IPS DF 4.7 (cell line): ENCODE measurements at regions not wholly inside any gene's neighbourhood (a gene's known extent, or its start where the extent isn't known, plus 50 kb on each side); places are given as distances from the start of the nearest gene placed in this dataset.

Source experiments
- DNase-seq: peaks from one replicate; pipeline ENCODE4 v3.0.0-alpha.2; 2013; ENCODE audit warnings: low spot score; ENCODE audit errors: extremely low read depth

DNA sequence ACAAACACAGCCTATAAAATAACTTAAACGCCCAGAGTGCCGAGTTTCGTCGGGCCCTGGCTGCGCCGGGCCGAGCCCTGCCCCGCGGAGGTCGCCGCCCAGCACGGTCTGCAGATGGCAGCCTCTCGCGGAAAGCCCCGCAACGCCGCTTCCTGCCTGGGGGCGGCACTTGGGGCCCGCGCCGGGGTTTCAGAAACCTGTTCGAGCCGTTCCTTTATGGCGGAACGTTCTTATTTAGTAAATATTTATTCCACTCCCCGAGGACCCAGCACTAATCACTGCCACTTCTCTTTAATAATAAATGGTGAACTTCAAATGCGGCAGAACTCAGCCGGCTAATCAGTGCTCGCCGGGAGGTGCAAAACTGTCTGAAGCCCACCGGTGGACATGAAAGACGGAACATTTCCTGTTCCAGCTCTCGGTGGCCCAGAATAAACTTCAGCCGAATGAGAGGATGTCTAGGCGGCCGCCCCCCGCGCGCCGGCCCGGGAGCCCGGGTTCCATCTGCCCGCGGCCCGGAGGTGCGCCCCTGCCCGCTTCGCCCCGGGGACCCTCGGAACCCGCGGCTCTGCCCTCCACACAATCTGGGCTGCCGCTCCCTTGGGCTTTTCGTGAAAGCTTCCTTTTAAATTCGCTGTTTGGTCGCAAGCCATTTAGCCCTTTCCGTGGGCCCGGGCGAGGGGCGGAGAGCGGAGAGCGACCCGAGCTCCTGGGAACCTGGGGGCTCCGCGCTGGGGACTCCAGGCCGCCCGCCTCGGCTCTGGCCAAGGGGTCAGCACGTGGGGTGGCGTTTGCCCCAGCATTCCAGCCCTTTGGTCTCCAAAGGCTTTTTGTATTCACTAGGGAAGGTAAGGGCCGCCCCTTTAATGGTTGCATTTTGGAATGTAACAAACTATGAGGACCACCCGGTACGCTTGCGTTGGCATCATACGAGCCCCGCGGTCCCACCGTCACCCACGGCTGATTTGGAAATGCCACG is 110.8 kb upstream of the ATP11B start:
- DNase-seq = no peak

DNA sequence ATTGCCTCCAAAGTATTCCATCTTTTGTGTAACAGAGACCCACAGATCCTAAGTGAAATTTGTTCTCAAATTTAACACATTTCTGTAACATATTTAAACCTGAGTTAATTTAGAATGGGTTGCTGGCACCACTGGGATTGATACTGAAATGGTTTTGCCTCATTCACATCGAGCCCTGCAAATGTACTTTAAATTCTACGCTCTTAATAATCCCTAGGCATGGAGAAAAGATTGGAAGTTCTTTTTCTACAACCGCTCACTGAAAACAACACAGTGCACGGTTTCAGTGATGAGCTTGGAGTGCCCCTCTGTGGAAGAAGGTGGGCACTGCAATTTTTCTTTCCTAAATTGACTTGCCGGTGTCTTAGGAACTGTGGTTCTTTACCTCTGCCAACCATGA is 109.9 kb upstream of the ATP11B start:
- no peak for DNase-seq

DNA sequence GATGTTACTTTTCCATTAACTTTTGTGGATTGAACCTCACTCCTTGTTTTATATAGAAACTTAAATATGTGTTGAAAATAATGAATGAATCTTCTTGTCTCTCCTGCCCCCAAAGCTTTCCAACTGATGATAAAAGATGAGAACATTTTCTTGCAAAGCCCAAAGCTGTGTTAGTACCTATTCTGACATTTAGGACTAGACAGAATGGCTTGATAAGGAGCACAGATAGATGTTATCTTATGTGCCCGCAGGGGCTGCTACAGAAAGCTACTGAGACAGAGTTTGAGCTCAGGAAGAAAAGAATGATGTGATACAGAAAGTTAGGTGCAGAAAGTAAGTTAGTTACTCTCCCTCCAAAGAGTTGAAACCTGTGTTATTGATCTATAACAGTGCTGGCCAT is 109.4 kb upstream of the ATP11B start:
- DNase-seq = no peak

DNA sequence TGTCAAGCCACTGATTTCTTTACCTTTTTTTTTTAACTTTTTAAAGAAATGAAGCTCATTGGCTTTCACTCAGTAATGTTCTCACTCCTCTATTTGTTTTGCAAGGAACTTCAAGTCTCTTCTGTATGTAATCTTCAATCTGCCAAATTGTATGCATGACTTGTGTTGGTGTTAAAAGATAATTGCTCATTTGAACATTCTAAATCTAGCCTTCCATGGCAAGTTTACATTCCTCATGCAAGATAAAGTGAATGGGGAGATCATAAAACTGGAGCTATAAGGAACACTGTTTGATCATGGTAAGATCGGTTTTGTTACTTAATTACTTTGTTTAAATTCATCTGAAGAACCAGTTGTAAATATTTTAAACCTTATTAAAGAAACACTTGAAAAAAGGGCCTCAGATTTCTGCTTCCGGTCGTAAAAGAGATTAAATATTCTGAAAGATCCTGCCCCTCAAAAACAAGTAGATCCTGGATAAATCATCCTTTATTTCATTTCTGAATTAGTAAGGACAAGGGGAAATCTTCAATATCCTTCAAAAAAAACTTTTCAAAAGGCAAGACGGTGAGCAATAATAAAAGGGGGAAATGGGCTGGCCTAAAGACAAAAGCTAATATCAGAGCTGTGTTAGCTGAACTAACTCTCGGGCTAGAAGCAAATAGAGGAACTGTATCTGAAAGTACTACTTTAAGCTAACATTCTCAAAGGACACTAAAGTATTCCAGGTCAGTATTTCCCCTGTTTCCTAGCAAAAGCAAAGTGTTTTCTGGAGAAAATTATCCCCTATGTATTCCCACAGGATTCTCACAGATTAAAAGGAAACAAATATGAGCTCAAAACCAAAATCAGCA is 107.0 kb upstream of the ATP11B start:
- no peak for DNase-seq

DNA sequence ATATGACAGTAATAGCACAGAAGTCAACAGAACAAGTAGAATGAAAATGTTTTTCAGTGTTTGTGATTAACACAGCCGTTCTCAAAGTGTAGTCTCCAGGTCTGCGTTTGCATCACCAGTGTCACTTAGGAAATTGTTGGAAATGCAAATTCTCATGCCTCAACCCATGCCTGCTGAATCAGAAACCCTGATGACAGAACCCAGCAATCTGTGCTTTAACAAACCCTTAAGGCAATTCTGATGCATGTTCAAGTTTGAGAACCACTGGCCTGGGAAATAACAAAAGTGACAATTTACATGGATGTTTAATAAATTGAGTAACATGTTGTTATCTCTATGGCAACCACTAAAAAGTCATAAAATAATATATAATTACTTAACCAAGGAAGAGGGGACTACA is 103.1 kb upstream of the ATP11B start:
- no peak for DNase-seq

DNA sequence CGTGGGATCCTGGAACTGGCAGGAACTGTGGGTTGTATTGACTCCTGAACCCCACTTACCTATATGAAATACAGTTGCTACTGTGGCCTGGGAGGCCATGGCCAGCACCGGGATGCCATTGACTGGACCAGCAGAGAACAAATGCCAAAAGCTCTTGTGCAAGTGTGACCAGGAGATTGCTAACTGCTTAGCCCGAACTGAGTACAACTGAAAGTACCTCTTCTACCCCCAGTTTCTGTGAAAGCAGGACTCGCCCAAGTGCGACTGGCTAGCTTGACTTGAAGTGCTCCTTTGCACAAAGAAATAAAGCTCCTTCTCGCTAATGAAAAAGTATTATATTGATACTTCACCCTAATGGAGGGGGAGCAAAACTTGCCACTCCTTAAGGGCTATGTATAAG is 101.3 kb upstream of the ATP11B start:
- DNase-seq = no peak

DNA sequence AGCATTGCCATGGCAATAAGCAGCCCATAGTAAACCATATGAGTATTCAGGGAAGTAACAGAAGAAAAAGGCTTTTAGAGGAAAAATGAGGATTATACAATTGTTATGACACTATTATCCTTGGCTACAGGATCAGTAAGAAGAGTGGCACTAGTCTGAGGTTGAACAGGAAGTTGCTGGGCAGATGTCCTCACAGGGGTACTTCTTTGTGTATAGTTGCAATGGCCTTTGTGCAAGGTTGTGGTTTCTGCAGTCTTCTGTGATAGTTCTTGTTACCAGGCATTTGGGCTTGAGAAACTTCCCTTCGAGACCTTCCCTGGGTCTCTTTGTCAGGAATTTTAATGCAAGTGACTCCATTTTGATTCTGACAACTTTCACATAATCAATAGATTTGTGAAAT is 100.6 kb upstream of the ATP11B start:
- no peak for DNase-seq

DNA sequence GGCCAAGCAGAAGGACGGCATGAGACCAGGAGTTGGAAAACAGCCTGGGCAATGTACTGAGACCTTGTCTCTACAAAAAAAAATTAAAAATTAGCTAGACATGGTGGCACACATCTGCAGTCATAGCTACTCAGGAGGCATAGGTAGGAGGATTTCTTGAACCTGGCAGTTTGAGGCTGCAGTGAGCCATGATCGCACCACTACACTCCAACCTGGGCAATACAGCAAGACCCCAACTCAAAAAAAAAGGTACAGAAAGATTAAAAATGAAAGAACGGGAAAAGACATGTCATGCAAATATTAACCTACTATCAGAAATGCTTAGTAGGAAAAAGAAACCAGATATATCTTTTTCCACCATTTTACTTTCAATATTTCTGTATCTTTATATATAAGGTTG is 99.6 kb upstream of the ATP11B start:
- DNase-seq = no peak

DNA sequence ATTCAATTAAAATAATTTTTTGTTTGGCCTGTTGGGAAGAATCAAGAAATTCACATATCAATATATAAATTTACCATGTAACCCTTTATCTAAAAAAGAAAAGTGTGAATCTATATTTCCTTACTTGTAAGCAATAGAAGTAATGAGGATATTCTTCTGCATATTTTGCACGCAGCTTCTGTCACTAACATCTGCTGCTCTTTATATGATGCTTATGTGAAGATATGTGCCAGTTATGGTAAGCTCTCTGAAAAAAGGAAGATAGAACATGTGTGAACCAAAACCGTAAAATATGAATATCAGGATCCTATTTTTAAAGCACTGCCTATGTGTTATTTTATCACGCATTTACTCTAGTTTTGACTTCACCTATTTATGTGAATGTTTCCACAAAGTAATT is 96.4 kb upstream of the ATP11B start:
- no peak for DNase-seq

DNA sequence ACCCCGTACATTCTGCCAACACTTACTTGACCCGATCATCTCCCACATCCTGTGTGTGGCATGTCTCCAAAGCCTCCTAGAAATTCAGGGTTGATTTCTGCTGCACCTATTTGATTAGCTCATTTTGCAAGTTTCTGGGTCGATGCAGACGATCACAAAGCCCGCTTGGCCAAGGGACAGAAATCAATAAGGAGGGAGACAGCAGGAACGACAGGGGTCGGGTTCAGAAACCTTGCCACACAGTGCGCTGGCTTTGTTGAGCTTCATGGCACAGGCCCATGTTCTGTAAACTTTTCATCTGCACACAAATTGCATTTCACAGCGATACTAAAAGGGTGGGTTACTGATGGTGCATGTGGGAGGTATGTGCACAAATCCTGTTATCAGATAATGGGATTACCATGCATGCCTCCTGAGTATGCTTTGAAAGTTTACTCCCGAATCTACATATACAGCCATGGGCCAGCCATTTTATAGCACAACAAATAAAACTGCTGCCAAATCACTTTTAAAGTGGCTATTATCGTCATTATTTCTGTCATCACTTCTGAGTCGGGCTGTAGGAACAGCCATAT is 95.9 kb upstream of the ATP11B start:
- no peak for DNase-seq

DNA sequence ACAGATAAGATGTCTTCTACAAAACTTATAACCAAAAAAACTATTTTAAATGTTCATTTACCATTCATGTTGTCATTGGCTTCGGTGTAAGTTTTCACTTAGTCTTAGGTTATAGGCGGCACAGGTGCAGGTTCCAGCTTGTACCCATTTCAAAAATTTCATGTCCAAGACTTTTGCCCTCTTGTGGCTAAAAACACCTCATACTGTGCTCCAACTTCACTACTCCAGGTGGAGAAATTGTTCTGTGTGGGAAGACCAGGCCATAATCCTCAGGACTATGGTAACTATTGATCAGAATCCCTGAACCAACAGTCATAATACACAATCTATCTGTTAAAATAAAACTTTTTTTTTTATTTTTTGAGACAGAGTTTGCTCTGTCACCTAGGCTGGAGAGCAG is 95.2 kb upstream of the ATP11B start:
- DNase-seq = no peak

DNA sequence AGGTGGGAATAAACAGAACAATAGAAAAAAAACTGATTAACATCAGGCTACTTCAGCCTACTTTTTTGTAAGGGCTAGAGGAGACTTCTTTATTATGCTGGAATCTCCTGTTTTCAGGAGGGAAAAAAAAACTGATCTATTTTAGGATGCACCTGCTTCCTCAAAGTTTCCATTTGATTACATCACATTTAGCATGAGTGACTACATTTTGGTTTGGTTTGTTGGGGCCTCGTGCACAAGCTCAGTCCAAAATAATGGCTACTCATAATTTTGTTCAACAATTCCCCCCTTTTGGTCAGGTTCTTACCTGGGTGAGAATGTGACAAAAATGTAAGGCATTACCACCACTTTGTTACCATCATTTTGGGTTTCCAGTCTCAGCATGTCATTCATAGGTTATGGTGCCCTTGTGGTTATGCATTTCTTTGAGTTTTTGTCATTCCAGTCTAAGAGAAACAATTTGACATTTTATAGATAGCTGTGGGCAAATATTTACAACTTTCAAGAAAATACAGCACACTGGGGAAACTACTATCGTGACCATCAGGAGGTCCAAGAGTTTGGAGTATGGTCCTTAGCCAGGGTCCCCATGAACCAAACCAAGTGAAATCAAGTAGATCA is 93.6 kb upstream of the ATP11B start:
- no peak for DNase-seq

DNA sequence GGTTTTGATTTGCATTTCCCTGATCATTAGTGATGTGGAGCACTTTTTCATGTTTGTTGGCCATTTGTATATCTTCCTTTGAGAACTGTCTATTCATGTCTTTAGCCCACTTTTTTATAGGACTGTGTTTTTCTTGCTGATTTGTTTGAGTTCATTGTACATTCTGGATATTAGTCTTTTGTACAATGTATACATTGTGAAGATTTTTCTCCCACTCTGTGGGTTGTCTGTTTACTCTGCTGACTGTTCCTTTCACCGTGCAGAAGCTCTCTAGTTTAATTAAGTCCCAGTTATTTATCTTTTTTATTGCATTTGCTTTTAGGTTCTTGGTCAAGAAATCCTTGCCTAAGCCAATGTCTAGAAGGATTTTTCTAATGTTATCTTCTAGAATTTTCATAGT is 91.1 kb upstream of the ATP11B start:
- no peak for DNase-seq

DNA sequence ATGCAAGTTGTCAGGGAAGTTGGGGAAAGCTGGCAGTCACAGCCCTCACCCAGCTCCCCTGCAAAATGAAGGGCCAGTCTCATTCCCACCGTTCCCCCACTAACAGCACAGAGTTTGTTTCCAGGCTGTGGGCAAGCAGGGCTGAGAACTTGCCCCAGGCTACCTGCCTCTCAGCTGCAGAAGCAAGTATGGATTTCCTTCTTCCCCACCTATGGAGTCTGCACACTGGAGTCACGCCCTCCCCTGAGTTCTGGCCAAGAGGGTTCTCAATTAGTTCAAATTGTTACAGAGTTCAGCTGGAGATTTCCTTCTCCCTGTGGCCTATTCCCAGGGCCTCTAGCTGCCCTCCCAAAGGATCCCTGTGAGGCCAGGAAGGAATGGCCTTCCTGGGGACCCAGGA is 90.1 kb upstream of the ATP11B start:
- no peak for DNase-seq

DNA sequence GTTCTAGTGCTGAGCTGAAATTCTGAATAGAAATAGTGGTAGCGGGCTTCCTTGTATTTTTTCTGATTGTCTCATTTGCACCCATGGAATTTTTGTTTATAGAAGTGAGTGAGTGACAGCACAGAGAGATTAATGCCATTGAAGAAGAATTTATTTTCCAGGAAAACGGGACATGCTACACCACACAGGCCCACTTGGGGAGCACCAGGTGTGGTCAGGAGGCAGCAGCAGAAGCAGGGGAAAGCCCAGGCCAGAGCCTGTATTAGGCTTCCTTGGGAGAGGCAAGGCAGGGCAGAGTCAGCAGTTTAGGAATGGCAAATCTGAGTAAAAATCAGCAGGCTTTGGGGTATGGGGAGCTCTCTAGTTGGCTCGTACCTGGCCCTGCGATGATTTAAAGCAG is 88.4 kb upstream of the ATP11B start:
- DNase-seq = no peak

DNA sequence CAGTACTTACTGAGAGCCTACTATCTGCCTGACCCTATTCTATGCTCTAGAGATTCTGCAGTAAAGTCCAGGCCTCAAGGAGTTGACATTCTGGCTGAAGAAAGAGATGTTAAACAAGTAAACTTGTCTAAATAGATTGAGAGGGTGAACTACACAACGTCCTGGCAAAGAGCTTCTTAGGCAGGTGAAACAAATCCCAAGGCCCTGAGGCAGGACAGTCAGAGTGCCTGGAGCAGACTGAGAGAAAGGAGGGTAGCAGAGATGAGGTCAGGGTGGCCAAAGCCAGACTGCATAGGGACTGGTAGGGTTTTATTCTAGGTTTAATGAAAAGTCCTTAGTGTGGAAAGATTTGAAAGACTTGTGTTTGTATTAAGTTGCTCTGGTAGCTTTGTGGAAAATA is 84.5 kb upstream of the ATP11B start:
- no peak for DNase-seq

DNA sequence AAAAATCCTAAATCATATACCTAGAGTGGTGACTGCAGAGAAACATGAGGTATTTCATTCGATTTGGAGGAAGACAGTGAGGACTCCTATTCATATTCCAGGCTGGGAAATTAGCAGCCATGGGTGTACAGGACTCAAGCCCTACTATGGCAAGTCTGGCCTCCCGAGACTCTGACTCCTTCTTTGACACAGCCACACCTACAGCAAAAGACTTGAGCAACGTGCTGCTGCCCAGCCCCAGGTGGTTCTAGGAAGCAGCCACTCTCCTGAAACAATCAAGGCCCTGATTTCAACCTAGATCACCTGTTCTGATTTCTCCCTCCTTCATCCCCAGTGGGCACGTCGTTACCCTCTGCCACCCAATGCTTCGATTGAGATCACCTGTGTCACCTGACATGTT is 84.0 kb upstream of the ATP11B start:
- no peak for DNase-seq

DNA sequence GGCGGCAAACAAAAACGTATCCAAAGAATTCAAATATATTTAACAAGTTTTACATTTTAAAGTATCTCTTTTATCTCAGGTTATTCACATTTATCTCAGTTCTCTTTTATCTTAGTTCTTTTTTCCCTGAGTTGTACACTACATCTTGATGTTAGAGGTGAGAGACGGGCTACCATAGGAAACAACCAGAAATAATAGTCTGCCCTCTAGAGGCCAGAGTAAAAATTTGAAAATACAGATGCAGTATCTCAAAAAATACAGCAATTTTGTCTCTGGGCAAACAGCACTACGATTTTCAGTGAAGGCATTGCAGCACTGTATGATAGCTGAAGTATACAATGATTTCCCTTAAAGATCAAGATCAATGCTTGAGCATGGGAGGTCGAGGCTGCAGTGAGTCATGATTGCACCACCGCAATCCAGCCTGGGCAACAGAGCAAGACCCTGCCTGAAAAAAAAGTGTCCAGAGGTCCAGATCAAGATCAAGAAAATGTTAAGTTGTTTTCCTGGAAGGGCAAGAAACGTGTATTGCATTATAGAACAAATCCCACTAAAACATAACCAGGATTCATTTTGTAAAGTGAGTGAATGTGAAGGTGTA is 82.6 kb upstream of the ATP11B start:
- no peak for DNase-seq

DNA sequence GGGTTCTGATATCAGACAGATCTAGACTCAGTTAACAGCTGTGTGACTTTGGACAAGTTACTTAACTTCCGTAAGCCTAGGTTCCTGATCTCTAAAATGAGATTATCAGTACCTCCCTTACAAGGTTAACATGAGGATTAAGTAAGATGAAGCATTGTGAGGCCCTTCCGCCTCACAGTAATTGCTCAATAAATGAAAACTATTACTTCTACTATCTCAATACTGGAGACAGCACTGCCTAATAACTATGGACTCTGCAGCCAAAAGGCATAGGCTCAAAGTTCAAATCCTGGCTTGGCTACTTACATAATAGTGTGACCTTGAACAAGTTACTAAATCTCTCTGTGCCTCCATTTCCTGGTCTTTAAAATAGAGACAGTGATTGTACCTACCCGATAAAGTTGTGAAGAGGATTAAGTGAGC is 82.0 kb upstream of the ATP11B start:
- no peak for DNase-seq

DNA sequence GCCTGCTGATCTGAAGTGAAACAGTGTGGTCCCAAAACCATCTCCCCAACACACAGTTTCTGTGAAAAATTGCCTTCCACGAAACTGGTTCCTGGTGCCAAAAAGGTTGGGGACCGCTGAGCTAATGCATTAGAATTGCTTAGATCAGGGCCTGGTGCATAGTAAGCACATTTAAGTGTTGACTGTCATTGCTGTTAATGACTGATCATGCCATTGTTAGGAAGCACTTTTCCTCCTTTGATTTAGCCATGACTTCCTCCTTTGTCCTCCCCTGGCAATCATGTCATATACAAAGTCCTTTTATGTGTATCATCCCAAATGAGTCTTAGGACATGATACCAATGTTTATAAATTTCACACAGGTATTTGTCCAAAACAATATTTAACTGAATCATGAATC is 81.5 kb upstream of the ATP11B start:
- no peak for DNase-seq

DNA sequence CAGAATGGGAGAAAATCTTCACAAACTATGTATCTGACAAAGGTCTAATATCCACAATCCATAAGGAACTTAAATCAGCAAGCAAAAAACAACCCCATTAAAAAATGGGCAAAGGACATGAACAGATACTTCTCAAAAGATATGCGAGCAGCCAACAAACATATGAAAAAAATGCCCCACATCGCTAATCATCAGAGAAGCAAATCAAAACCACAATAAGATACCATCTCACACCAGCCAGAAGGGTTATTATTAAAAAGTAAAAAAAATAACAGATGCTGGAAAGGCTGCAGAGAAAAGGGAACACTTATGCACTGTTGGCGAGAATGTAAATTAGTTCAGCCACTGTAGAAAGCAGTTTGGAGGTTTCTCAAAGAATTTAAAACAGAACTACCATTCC is 80.2 kb upstream of the ATP11B start:
- no peak for DNase-seq
